ENCODE measurements at regions not wholly inside any gene's neighbourhood (a gene's known extent, or its start where the extent isn't known, plus 50 kb on each side); places are given as distances from the start of the nearest gene placed in this dataset.
"Not testable (repeated sequence)": the region's sequence is repeated elsewhere in the genome, so short reads cannot be mapped to it uniquely, and the experiment has no call there.

DNA sequence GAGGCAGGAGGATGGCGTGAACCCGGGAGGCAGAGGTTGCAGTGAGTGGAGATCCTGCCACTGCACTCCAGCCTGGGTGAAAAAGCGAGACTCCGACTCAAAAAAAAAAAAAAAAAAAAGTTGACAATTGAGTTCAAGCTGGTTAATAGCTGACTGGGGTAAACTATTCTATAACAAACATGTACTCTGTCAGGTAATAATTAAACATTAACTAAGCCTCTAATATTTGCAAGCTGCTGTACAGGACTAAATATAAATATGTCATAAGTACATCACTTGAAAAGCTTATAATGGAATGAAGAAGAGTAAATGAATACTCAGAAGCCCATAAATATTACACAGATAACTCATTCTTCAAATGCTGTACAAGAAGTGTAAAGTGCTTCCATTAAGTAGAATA, 190.4 kb upstream of the CRIM1 start:
- TF ChIP-seq, protein P1, sequence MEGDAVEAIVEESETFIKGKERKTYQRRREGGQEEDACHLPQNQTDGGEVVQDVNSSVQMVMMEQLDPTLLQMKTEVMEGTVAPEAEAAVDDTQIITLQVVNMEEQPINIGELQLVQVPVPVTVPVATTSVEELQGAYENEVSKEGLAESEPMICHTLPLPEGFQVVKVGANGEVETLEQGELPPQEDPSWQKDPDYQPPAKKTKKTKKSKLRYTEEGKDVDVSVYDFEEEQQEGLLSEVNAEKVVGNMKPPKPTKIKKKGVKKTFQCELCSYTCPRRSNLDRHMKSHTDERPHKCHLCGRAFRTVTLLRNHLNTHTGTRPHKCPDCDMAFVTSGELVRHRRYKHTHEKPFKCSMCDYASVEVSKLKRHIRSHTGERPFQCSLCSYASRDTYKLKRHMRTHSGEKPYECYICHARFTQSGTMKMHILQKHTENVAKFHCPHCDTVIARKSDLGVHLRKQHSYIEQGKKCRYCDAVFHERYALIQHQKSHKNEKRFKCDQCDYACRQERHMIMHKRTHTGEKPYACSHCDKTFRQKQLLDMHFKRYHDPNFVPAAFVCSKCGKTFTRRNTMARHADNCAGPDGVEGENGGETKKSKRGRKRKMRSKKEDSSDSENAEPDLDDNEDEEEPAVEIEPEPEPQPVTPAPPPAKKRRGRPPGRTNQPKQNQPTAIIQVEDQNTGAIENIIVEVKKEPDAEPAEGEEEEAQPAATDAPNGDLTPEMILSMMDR (IDR thresholded peaks at IDR 0.05; ENCODE audit: extremely low read depth, missing control alignments), result no peak
- no peak for DNase-seq (ENCODE audit: low spot score)

DNA sequence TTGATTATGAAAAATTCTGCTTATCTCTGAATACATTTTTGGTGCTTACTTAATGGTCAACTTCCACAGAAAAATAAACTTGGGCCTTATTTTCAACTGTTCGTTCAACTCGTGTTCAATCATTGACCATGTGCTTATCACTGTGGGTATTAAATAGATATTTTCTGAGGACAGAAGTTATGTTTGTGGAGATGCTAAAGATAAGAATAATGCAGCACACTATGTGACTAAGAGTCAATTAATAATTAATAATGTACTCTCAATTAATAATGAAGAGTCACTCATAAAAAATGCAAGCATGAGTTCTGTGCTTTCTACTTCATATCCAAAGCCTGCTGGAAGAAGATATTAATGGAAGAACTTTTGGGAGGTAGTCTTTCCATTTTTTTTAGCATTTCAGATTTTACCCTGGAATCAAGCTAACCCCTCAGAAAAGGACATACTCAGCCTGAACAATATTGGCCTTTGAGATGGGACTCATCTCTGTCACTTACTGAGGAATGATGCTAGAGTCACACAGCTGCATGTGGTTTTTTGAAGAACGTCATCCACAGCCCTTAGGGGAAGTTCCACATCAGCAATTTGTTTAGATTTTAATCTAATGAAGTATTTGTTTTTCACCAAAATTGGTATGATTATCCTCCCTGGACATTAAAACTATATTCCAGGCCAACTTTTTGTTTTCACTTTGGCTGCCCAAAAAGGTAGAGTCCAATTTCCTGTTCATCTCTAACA, 191.9 kb upstream of the CRIM1 start:
- DNase-seq (ENCODE audit: low spot score), result no peak
- TF ChIP-seq, protein P1 (IDR thresholded peaks at IDR 0.05; ENCODE audit: extremely low read depth, missing control alignments), result no peak

DNA sequence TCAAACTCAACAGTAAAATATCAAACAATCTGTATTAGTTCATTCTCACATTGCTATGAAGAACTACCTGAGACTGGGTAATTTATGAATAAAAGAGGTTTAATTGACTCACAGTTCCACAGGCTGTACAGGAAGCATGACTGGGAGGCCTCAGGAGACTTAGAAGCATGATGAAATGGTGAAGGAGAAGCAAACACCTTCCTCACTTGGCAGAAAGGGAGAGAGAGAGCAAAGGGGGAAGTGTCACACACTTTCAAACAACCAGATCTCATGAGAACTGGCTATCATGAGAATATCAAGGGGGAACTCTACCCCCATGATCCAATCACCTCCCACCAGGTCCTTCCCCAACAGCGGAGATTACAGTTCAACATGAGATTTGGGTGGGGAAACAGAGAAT, 198.5 kb upstream of the CRIM1 start:
- DNase-seq (ENCODE audit: low spot score), result not testable (repeated sequence)

DNA sequence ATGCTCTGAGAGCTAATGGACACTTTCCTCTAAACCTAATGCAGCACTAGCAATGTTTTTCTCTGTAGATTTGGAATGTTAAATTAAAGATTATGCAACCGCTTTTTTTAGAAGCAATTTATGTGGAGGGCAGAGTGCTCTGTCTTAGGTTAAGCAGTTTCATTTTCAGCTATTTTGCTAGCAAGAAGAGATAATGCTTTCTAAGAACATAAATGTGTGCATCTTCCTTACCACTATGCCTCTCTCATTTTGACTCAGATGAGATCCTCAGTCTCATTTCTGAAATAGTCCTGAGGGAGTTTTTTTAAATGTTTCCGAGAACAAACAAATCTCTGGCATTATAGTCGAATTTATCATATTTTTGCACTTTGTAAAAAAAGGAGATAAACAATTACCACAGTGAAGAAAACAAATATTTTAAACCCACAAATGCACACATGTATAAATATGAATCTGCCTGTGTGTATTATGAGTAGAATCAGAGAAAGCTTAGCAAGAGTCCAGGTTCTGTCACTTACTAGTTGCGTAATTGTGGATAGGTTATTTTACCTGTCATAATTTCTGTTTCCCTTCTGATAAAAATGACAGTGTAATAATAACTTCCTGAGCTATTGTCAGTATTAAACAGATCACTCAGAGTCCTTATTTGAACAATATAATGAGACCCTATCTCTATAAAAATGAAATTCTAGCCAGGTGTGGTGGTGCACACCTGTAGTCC, 207.7 kb upstream of the CRIM1 start:
- TF ChIP-seq, protein P1 (IDR thresholded peaks at IDR 0.05; ENCODE audit: extremely low read depth, missing control alignments), result no peak
- DNase-seq (ENCODE audit: low spot score), result no peak

DNA sequence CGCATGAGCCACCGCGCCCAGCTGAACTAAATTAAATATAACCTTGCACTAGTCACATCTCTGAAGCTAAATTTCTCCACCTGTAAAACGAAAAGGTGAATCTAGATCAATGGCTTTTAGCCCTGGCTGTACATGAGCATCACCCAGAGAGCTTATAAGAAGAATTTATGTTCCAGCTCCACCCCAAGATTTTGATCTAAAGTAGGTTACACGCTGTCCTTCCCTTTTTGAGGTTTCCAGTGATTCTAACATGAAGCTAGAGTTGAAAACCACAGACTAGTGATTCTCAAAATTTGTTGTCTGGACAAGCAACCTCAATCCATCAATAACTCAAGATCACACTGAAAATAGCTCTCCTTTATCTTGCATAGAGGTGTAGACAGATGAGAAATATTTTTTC, 208.8 kb upstream of the CRIM1 start:
- TF ChIP-seq, protein P1 (IDR thresholded peaks at IDR 0.05; ENCODE audit: extremely low read depth, missing control alignments), result no peak
- DNase-seq (ENCODE audit: low spot score), result no peak

DNA sequence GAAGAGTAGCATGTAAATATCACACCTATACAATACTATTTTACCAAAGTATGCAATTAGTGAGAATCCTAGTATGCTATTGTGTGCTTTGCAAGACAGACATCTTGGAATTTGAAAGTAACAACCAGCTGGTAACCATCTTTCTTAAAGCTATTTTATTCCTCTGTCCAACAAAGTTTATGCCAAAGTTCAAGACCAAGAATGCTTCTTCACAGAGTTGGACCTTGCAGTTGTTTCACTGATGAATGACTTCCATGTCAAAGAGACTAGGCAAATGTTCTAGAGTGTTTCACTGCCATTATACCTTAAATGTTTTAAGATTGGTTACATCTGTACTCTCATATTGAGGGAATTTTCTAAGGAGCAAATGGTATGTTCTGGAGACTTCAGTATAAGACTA, 215.2 kb upstream of the CRIM1 start:
- DNase-seq (ENCODE audit: low spot score), result no peak
- TF ChIP-seq, protein P1 (IDR thresholded peaks at IDR 0.05; ENCODE audit: extremely low read depth, missing control alignments), result no peak

DNA sequence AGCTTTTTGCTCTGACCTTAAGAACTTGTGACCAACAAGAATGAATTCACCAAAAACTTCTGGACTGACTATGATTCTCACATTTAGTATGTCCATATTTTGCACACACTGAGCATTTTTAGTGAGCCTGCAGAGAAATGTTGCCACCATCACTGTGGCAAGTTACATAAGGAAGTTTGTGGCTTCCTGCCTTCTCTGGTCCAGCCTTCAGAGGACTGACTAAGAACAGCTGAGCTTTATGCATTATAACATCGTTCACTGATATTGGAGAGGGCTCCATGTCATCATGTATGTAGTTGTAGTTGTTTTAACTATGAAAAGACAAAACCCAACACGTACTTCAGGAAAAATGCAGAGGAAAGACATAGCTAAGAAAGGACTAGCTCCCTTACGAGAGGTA, 218.0 kb upstream of the CRIM1 start:
- DNase-seq (ENCODE audit: low spot score), result no peak
- TF ChIP-seq, protein P1 (IDR thresholded peaks at IDR 0.05; ENCODE audit: extremely low read depth, missing control alignments), result no peak
